ENCODE measurements at regions not wholly inside any gene's neighbourhood (a gene's known extent, or its start where the extent isn't known, plus 50 kb on each side); places are given as distances from the start of the nearest gene placed in this dataset.

- TF ChIP-seq SUZ12 (IDR thresholded peaks at IDR 0.05) = no peak
- TF ChIP-seq ELF4 (IDR thresholded peaks at IDR 0.05) = no peak
- TF ChIP-seq BHLHE40 (IDR thresholded peaks at IDR 0.05; ENCODE audit: borderline replicate concordance) = no peak
- TF ChIP-seq CTBP1 (IDR thresholded peaks at IDR 0.05; ENCODE audit: borderline replicate concordance) = no peak
- TF ChIP-seq FOXM1 (IDR thresholded peaks at IDR 0.05; ENCODE audit: borderline replicate concordance) = no peak
- TF ChIP-seq ARNT (IDR thresholded peaks at IDR 0.05) = no peak
These were observed 301.2 kb upstream of the DIAPH2 start for GRCh38 chrX:96383428-96383827.
